ENCODE measurements at regions not wholly inside any gene's neighbourhood (a gene's known extent, or its start where the extent isn't known, plus 50 kb on each side); places are given as distances from the start of the nearest gene placed in this dataset.
"Not testable (repeated sequence)": the region's sequence is repeated elsewhere in the genome, so short reads cannot be mapped to it uniquely, and the experiment has no call there.

GRCh38 chr6:137305691-137306090 is 86.5 kb upstream of the IFNGR1 start:
- DNase-seq = peak; percentile 23

DNA sequence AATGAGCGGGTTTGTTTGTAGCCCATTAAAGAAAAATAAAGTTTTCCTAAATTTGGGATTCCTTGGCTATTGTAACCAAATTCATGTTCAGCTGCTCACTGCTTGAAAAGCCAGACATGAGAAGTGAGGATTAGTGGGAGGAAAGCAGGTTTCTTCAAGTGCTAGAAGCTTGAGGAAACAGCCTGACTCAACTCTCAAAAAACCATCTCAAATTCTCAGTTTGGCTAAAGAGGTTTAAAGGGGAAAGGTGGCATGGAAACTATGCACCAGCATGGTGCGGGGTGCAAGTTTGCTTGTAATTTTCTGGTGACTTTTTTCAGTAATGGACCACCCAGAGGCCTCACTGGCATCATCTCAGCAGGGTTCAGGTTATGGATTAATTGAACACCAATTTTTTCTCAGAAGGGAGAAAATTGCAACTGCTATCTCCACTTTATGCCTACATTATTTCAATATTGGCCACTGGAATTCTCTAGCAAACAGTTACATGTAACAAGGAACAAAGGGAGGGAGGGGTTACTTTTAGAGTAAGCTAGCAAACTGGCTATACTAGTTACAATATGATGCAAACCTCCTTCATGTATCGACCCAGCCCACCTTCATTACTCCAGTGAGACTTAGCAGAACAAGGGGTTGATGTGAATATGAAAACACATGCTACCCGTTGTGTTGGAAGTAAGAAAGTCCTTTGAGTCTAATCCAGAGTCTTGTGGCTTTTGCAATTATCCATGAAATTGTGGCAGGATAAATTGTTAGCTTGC is 85.0 kb upstream of the IFNGR1 start:
- DNase-seq = no peak

GRCh38 chr6:137303441-137303840 is 84.3 kb upstream of the IFNGR1 start:
- peak; percentile 33 for DNase-seq

- DNase-seq = no peak
Observed at GRCh38 chr6:137299681-137300080, 80.5 kb upstream of the IFNGR1 start.

DNA sequence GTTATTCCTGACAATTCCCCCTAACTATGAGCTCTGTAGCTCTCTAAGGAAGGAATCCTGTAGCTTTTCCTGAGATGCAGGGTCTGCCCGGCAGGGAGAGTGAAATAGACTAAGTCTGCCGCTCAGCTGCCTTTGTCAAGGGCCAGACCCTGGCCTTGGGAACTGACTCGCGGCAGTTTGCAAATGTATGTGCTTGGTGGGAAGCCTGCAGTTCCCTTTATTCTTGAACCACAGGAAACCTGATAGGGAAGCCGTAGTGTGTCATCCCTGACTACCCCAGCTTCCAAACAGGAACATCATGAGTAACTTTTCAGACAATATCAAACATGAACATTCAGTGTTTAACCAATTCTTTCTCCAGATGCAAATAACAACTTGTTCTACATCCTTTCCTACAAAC is 78.7 kb upstream of the IFNGR1 start:
- DNase-seq = peak; percentile 25

DNA sequence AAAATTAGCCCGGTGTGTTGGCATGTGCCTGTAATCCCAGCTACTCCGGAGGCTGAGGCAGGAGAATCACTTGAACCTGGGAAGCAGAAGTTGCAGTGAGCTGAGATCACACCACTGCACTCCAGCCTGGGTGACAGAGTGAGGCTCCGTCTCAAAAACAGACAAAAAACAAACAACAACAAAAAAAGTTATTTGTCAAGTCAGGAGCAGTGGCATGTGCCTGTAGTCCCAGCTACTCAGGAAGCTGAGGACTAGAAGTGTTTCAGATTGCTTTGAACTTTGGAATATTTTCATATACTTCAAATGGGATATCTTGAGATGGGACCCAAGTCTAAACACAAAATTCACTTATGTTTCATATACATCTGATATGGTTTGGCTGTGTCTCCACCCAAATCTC is 73.1 kb upstream of the IFNGR1 start:
- DNase-seq = not testable (repeated sequence)

- DNase-seq = peak; percentile 66
Observed at GRCh38 chr6:137291441-137291840, 72.3 kb upstream of the IFNGR1 start.

DNA sequence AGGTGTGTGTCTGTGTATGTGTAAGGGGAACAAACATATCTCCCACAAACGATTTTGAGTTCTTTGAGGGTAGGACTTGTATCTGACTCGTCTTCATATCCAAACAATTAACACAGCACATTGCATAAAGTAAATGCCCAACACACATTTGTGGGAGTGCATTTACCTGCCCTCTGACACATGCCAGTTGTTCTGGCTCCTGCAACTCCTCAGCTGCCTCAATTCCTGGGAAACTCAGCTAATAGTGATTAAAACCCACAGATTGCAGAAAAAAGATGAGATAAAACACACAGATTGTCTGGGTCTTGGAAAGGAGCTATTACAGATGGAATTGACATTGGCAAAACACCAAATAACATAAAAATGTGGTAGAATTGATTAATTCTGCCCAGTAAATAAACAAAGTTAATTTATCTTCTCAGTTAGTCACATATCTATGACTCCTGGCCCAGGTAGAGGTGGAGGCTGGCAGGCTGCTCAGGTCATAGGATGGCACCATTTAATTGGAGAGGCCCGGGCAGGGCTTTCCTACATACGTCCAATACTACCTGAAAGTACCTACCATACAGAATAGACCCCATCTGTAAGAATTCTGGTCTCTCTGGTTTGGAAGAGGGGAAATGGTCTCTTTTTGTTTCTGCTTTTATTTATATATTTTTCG is 71.5 kb upstream of the IFNGR1 start:
- DNase-seq = no peak

DNA sequence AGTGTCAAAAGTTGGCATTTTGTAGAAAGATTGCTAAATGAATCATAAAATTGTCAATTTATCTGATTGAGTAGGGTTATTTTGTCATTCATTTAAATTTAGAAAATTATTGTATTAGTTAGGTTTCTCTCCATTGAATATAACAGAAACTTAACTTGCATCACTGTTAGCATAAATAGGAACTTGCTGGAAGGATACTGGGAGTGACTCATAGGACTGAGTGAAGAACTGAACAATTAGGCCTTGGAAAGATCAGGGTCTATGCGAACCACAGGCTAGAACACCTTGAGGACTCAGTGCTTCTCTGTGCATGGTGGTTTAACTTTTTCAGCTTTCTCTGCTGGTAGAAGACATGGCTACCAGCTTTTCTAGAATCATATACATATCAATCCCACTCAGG is 67.7 kb upstream of the IFNGR1 start:
- DNase-seq = no peak

- no peak for DNase-seq
Observed at GRCh38 chr6:137286368-137286767, 67.2 kb upstream of the IFNGR1 start.

- DNase-seq = no peak
Observed at GRCh38 chr6:137284811-137285110, 65.6 kb upstream of the IFNGR1 start.

GRCh38 chr6:137283940-137284810 is 65.0 kb upstream of the IFNGR1 start:
- DNase-seq = peak; percentile 53

DNA sequence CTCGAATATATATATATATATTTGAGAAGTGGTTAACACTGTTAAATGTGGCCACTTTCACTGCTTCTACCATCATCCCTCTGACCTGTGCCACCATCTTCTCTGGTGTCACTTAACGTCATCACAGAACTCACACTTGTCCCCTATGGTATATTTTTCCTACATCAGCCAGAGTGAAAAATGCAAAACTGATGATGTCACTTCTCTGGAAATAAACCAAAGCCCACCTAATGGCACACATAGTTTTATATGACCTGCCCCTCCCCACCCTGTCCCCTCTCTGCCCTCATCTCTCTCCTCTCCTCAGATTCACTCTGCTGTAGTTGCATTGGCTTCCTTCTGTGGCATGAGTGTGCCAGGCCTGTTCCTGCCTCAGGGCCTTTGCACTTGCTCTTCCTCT is 63.9 kb upstream of the IFNGR1 start:
- no peak for DNase-seq

GRCh38 chr6:137282254-137282653 is 63.1 kb upstream of the IFNGR1 start:
- no peak for DNase-seq

GRCh38 chr6:137279279-137279678 is 60.1 kb upstream of the IFNGR1 start:
- DNase-seq = not testable (repeated sequence)

DNA sequence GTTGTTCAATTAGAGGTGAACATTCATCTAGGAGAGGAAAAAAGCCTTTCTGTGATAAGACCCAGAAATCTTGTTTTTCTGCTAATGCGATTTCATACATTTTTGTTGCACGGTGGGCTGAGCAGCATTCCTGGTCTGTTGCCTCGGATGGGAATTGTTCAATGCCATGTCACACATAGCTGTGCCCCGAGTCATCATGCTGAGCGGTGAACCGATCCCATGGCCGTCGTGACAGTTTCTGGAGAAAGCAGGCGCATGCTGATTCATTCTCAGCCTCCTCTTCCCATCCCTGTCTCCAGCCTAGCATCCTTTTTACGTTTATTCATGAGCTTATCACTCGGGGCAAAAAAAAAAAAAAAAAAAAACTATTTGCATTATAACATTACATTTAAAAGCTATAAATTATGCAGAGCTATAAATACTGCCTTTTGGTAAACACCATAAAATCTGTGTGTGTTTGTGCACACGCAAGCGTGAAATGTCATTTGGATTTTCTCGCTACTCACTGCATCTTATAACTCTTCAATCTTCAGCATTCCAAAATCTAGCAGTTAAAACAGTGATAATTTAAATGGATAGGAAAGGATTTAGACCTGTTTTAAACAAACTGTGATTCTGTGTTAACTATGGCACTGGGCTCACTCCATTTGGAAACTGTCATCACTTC is 58.9 kb upstream of the IFNGR1 start:
- peak; percentile 71 for DNase-seq

GRCh38 chr6:137272403-137272802 is 53.2 kb upstream of the IFNGR1 start:
- DNase-seq = peak; percentile 17

GRCh38 chr6:137271245-137272183 is 52.3 kb upstream of the IFNGR1 start:
- DNase-seq = peak; percentile 36

DNA sequence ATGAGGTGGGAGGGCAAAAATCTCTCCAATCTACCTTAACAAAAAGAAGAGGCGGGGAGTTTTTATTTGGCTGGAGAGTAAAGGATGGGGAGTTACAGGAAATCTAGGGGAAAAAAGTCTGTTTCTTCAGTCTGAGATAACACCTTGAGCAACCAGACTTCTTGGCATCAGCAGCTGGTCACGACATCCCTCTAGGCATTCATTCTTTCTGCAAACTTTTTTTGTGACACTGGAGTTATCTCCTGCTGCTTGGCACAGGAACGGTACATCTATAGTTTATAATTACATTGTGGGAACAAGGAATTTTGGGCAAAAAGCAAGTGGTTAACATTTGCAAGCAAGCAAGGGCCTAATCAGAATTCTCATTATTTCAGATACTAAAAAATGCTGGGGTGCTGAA is 50.6 kb upstream of the IFNGR1 start:
- DNase-seq = peak; percentile 42

DNA sequence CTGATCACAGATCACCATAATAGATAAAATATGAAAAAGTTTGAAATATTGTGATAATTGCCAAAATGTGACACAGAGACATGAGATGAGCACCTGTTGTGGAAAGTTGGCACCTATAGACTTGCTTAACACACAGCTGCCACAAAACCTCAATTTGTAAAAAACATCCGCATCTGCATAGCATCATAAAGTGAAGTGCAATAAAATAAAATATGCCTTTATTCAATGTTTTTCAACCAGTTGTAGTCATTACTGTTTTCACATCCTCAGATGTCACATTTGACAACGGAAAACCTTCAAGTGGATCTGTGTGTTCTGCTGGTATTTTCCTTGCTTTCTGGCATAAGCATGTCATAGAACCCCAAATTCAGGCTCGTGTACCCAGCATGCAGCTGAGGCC is 50.2 kb upstream of the IFNGR1 start:
- no peak for DNase-seq
